ENCODE measurements at regions not wholly inside any gene's neighbourhood (a gene's known extent, or its start where the extent isn't known, plus 50 kb on each side); places are given as distances from the start of the nearest gene placed in this dataset.

- no peak for TF ChIP-seq EZH2phosphoT487 (IDR thresholded peaks at IDR 0.05; ENCODE audit: borderline replicate concordance, low read length)
- TF ChIP-seq, protein P1, sequence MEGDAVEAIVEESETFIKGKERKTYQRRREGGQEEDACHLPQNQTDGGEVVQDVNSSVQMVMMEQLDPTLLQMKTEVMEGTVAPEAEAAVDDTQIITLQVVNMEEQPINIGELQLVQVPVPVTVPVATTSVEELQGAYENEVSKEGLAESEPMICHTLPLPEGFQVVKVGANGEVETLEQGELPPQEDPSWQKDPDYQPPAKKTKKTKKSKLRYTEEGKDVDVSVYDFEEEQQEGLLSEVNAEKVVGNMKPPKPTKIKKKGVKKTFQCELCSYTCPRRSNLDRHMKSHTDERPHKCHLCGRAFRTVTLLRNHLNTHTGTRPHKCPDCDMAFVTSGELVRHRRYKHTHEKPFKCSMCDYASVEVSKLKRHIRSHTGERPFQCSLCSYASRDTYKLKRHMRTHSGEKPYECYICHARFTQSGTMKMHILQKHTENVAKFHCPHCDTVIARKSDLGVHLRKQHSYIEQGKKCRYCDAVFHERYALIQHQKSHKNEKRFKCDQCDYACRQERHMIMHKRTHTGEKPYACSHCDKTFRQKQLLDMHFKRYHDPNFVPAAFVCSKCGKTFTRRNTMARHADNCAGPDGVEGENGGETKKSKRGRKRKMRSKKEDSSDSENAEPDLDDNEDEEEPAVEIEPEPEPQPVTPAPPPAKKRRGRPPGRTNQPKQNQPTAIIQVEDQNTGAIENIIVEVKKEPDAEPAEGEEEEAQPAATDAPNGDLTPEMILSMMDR (conservative IDR thresholded peaks at IDR 0.05; ENCODE audit: low read depth, low read length) = no peak
- no peak for TF ChIP-seq EZH2 (IDR thresholded peaks at IDR 0.05; ENCODE audit: low read length, unreplicated experiment)
- no peaks in the 10 kb centered on the region for H3K36me3 ChIP-seq (ENCODE audit: low read depth, low read length)
- H3F3A ChIP-seq (ENCODE audit: low read length, unreplicated experiment) = no peaks in the 10 kb centered on the region
- no peak overlapping the region for H3K9ac ChIP-seq (ENCODE audit: low read length)
- H2AFZ ChIP-seq (ENCODE audit: low read length) = no peak overlapping the region
- H3K79me2 ChIP-seq (ENCODE audit: low read length) = no peaks in the 10 kb centered on the region
- H3K9me3 ChIP-seq (ENCODE audit: low read length) = no peaks in the 10 kb centered on the region
- H3K4me3 ChIP-seq (ENCODE audit: low read length) = no peak overlapping the region
- no peaks in the 10 kb centered on the region for H3K9me2 ChIP-seq (replicated peaks; ENCODE audit: low read length)
- BruUV-seq (replicated peaks) = no TSS peak
- H4K20me1 ChIP-seq (ENCODE audit: low read length) = no peaks in the 10 kb centered on the region
- H3K27me3 ChIP-seq (ENCODE audit: low read length) = peaks cover 26% of the 10 kb centered on the region
- intact Hi-C loops (cut with micrococcal nuclease) = no loop called here
- ChIA-PET CTCF (no interaction called here), POLR2A (ENCODE audit: unreplicated experiment) (no interaction called here)
- DNase-seq (no peak), ATAC-seq (no peak)
- no peak overlapping the region for H3K4me2 ChIP-seq (ENCODE audit: low read length)
- no peak overlapping the region for H3K27ac ChIP-seq (ENCODE audit: low read length)
- 0 out of 2 replicates have a peak, but pooled peaks cover under 1% of the 10 kb centered on the region for H3K4me1 ChIP-seq (ENCODE audit: insufficient read depth, low read length)
Observed at GRCh38 chr1:48099072-48099773, 102.0 kb upstream of the TRABD2B start.

- H4K20me1 ChIP-seq (ENCODE audit: low read length) = no peaks in the 10 kb centered on the region
- DNase-seq (peak; percentile 94), ATAC-seq (peak; percentile 98)
- TF ChIP-seq EZH2phosphoT487 (IDR thresholded peaks at IDR 0.05; ENCODE audit: borderline replicate concordance, low read length) (no peak), EZH2 (IDR thresholded peaks at IDR 0.05; ENCODE audit: low read length, unreplicated experiment) (no peak)
- TF ChIP-seq, protein P1 (conservative IDR thresholded peaks at IDR 0.05; ENCODE audit: low read depth, low read length) = peak; percentile 92
- H3K9me3 ChIP-seq (ENCODE audit: low read length) = no peaks in the 10 kb centered on the region
- H3K27me3 ChIP-seq (ENCODE audit: low read length) = peaks cover 48% of the 10 kb centered on the region
- H3F3A ChIP-seq (ENCODE audit: low read length, unreplicated experiment) = no peaks in the 10 kb centered on the region
- ChIA-PET CTCF (interaction anchor here (1.0 to 1.5 kb wide), 3 partner anchors 11 to 109 kb away, joined by 5 to 10 read pairs (median 7); no protein-coding TSS in a partner anchor), POLR2A (ENCODE audit: unreplicated experiment) (no interaction called here)
- H3K79me2 ChIP-seq (ENCODE audit: low read length) = no peaks in the 10 kb centered on the region
- no peaks in the 10 kb centered on the region for H3K36me3 ChIP-seq (ENCODE audit: low read depth, low read length)
- H3K9ac ChIP-seq (ENCODE audit: low read length) = no peak overlapping the region
- no peaks in the 10 kb centered on the region for H3K9me2 ChIP-seq (replicated peaks; ENCODE audit: low read length)
- BruUV-seq (replicated peaks) = no TSS peak
- H3K4me3 ChIP-seq (ENCODE audit: low read length) = peak overlapping the region; percentile 51
- 0 out of 2 replicates have a peak, but pooled peaks cover 5% of the 10 kb centered on the region for H3K4me1 ChIP-seq (ENCODE audit: insufficient read depth, low read length)
- intact Hi-C loops (cut with micrococcal nuclease) = loop anchor here (1.0 kb wide), 1 partner anchor 108 kb away; no protein-coding TSS in a partner anchor
- no peak overlapping the region for H3K27ac ChIP-seq (ENCODE audit: low read length)
- H2AFZ ChIP-seq (ENCODE audit: low read length) = peak overlapping the region; percentile 77
- H3K4me2 ChIP-seq (ENCODE audit: low read length) = peak overlapping the region; percentile 78
Observed at GRCh38 chr1:48093696-48094528, 96.7 kb upstream of the TRABD2B start.
